ENCODE measurements at regions not wholly inside any gene's neighbourhood (a gene's known extent, or its start where the extent isn't known, plus 50 kb on each side); places are given as distances from the start of the nearest gene placed in this dataset.

DNA sequence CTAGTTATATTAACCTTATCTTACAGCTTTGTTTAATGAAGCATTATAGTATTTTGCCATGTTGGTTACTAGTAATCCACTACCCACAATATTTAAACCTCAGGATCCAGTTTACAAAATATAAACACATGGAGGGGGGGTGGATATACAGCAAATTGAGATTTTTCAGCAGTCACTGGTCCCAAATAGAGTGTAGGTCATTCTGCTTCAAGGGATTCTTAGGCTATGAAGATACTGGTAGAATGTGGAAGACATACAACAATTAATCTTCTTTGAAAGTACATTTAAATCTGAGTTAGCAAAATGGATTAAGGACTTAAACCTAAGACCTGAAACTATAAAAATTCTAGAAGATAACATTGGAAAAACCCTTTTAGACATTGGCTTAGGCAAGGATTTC lies 569.6 kb downstream of the ZNF674 start:
- no peak for DNase-seq

DNA sequence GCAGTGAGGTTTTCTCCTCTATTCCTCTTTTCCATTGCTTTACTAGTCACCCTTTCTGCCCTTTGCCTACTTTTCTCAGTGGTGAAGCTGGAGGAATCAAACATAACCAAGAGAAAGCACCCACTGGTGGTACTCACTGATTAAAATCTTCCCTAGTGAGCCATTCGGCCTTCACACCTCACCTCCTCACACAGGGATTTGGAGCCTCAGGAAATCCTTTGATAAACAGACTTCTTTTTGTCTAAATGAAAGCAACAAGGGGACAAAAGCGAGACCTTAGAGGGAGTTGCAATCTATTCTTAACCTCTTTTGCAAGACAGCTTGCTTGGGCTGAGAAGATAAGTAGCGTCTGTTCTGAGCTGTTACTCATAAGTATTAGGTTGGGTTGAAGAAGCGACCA lies 572.6 kb downstream of the ZNF674 start:
- no peak for DNase-seq

DNA sequence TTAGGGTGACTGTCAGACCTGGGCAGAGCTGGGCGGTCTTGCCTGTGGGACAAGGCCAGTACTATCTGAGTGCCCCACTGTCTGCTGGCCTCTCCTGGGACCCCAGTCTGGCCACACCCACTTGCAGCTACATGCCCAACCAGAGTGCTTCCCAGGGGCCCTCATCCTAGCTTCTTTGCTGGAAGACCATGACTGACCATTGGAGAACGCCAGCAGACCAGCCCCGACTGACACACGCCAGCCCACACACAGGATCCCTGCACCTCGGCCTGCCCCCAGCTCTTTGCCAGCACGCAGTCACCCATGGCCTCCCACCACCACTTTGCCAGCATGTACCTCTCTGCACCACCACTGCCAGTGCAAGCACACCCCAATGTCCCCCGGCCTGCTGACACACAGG lies 585.7 kb downstream of the ZNF674 start:
- no peak for DNase-seq

DNA sequence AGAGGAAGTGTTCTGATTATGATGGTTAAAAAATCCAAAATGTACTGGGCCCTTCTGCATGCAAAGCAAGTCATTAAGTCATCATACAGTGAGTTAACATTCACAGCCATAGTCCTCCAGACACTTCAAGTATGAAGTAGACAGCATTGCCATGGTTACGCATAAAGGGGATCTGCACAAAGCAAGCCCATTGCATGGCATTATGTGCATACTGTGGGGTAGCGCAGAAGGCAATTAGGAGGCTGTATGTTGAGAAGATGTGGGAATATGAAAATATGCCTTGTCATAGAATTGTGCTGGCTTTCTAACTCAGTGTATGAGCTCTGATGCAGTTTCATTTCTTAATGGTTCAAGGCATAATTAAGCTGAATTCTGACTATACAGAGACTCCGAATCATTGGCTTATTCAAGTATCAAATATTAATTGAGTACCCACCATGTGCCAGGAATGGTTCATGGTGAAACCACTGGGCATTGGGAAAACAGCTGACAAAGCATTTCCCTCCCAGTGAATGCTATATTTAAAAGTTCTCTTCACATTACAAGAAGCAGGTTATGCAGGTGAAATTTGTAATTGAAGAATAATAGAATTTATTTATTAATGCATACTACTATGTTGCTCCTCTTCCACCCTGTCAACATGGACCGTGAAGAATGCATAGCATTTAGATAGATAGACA lies 588.9 kb downstream of the ZNF674 start:
- no peak for DNase-seq

DNA sequence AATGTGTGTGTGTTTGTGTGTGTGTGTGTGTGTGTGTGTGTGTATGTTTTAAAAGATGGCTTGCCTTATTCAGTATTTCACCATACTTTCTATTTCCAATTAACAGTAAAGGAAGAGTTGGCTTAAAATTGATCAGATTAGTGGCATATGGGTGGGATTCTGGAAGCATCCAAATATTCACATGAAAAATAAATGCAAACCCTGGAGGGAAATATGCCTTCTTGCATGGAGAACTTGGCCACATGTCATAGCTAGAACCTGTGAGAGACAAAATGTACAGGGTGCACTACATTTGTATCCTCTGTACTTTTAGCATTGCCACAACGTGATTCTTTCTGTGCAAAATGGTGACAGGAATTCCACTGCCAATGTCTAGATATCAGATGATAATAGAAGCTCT lies 589.6 kb downstream of the ZNF674 start:
- no peak for DNase-seq

DNA sequence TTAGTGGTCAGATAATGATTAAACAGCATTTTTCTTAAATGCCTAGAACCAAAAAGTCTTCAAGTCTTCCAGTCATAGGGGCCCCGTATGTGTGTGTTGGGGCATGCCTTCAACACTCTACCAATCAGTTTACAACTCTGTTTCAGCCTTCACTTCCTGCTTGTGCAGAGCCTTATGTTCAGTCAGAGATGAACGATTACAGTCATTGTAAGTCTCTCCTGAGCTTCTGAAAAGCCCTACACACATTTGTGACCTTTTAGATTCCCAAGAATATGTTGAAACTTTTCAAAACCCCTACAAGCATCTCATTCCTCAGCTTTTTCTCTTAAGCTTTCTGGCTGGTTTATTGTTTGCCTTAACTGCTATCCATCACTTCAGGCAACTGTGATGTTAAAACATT lies 591.2 kb downstream of the ZNF674 start:
- DNase-seq: no peak

DNA sequence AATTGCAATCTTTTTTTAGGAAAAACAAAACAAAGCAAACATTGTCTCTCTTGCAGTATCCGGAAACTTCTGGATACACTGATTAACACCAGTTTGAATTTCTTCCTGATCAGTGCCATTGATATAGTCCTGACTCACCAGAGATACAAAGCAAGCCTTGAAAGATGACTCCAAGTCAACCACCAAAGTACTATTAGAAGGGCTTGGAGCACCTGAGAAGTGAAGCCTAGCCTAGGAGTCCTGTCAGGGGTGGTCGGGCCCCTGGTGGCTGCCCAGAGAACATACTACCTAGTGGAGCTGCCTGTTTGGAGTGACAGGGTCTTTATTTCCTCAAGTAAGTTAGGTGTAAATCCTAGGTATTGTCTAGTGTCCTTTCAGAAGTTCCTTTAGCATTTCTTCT lies 593.2 kb downstream of the ZNF674 start:
- no peak for DNase-seq

DNA sequence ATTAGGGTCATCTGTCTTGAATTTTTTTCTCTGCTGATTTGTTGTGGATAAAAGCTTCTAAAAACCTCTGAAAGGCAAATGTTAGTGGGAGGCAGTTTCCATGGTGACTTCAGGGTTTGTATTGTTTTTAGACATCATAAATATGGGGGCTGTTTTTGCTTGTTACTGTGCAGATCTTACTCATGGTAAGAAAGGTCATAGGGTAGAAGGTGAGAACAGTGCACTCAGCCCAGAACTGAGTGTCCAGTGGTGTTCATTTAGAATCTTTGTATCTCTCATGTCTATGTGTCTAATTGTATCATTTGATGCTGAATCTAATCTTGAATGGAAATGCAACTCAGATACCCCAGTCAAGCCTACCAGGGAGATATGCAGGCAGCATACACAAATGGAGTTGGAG lies 609.8 kb downstream of the ZNF674 start:
- DNase-seq: no peak

DNA sequence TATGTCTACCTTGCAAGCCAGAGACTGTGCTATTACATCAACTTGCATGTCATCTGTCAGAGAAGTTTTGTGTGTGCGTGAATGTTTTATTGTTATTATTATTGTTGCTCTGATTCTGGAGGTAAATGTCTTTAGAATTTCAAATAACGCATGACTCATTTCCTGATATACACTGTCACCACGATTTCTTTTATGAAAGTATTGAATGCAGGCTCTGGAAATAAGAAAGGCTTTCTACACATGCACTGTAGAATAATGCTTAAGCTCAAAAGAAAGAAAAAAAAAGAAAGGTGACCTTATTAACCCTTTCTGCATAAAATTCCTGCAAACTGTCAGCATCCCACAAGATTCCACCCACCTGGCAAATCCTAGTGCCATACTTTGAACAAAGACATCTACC lies 632.9 kb downstream of the ZNF674 start:
- DNase-seq: no peak

DNA sequence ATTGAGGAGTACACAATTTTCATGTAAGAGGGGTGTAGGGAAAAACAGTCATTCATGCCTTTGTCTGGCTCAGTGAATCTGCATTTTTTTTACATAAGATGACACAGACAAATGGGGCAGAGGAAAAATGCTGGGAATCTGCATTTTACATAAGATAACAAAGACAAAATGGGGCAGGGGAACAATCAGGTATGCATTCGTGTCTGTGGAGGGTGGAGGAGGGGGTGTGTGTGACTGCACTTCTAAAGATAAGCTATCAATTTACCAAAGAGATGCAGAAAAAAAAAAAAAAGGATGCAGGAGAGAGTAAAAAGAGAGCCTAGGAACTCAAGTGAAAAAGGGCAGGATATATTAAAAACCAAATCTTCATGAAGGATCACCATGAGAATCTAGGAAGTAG lies 637.4 kb downstream of the ZNF674 start:
- DNase-seq: no peak

DNA sequence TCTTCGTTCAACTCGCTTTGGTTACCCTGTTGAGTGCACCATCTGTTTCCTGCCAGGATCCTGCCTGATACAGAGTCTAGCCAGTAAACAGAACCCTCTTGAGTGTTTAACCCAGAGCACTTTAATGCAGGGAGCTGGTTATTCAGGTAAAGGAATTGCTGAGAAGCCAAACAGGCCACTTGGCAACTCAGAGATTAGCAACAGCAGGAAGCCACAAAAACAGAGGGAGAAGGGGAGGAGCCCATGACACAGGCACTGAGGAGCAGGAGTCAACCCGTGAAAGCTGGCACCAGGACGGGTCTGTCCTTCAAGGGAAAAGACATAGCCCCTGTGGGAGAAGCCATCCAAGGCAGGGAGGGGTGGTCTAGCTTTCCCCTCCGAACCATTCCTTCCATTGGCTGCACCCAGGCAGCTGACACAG lies 641.4 kb downstream of the ZNF674 start:
- no peak for DNase-seq

DNA sequence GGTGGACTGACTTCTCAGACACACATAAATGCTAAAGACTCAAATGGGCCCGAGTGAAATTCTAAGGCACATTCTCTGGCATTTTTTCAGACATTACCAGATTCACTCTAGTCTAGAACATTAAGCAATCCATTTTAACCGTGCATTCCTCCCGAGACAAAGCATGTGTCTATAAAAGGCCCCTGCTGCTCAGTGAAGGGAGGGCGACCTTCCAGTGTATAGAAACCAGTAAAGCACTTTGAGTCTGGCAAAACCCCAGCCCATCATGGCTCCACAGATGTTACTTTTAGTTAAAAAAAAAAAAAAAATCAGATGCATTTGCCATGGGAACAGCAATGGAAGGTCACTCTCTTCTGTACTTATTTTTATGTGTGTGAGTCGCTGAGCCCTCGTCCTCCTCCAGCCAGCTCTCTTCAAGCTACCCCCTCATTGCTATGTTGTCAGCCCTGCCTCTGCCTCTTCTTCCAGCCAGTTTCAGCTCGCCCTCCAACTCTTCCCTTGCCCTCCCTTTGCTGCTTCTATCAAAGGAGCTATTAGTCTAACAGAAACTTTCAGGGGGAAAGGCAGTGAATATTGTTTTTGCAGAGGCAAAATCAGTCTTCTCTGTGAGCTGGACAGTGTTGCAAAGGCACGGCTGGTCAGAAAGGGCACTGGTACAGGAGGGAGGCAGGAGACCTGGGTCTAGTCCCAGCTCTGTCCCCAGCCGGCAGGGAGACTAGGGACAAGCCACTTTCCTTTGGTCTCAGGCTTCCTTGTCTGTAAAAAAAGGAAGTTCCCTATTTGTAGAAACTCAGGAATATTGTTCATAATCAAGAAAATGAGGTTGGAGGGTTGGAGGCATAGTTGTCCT lies 644.2 kb downstream of the ZNF674 start:
- no peak for DNase-seq

DNA sequence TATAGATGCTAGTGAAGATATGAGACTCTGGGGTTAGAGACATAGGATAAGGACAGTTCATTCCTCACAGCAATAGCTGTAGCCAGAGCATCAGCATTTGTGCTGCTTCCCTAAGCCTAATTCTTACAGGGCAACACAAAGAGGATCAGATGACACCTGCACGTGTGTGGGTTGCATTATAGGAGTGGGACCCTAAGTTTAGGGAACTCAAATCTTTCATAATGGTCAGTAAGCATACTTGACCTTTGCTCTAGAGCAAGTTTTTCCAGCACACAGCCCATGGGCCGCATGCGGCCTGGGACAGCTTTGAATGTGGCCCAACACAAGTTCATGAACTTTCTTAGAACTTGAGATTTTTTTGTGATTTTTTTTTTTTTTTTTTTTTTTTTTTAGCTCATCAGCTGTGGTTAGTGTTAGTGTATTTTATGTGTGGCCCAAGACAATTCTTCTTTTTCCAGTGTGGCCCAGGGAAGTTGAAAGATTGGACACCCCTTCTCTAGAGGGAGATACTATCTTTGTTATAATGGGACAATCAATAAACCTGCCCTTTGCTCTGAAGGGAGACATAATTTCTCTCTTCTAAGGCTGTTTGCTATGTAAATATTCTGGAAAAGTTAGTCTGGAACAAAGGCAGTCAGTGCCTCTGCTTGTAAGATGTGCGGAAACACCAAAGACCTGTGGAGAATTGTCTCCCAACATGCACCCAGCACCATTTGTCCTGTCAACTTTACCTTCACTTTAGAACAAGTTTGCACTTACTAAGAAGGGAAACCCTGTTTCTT lies 650.2 kb downstream of the ZNF674 start:
- DNase-seq: no peak

DNA sequence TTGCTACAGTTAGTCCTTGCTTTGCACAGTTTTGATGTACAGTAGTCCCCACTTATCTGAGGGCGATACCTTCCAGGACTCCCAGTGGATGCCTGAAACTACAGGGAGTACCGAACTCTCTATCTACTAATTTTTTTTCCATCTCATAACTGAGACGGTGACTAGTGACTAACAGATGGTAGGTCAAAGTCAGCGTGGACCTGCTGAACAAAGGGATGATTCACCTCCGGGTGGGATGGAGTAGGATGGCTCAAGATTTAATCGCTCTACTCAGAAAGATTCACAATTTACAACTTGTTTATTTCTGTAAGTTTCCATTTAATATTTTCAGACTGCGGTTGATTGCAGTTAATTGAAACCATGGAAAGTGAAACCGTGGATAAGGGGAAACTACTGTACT lies 655.8 kb downstream of the ZNF674 start:
- DNase-seq: no peak

DNA sequence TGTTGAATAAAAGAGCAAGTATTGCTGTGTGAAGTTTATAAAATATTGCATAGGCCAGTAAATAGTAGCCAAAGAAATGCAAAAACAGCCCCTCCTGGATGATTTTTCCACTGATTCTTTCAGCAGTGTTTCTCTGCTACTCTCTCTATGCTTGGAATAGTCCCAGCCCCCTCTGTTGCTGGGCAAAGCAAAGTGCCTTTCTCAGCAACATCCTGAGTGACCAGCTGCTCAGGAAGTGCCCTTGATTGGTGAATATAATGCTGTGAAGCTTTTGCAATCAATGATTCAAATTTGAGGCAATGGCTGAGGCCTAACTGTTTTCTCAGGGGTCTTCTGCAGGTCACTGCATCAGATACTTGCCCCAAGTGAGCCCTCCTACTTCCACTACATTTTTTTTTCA lies 656.7 kb downstream of the ZNF674 start:
- DNase-seq: no peak

DNA sequence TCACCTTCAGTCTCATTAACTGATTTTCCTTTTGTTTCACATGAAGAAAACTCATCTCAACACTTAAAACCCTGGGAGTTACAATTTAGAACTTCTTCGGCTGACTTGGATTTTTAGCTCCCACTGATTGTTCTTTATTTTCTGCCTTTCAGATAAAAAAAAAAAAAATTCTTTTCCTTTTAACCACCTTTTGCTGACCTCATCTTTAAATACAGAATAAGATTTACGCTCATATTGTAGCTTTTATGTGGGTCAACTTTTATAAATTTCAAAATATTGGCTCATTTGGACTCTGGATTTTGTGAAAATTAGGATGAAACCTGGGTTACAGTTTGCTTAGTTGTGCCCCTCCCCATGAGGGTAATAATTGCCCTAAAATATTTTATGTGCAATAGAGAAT lies 659.3 kb downstream of the ZNF674 start:
- no peak for DNase-seq

DNA sequence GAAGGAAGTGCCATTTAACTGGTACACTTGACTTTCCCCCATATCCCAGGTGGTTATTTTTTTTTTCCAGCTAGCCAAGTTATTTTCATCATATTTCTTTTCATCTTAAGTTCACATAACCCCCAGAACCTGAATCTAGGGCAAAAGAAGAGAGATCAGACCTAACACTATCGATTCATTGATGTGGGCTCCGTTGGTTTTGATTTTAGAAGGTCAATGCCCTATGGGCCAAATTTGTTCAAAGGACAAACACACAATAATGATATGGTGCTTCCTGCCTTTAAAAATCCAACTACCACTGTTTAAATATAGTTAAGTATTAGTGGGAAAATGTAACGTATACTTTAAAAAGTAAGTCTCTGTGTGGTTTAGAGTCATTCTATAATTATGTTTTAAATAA lies 665.7 kb downstream of the ZNF674 start:
- DNase-seq: no peak

DNA sequence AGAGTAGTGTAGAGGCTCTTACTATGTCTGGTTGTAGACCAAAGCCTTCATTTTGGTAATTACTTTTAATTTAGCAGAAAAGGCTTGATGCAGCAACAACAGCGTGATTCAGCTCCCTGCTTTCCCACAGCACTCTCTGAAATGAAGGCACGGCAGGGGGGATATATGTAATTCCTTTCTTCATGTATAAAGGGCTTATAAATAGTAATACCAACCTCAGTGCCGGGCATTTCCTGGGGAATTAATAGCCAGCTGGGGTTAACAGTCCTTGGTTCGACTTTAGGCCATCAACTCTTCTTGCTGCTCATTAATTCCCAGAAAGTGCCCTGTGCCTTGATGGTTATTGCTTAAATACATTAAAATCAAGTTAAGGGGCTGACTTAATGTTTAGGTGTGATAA lies 669.0 kb downstream of the ZNF674 start:
- no peak for DNase-seq

DNA sequence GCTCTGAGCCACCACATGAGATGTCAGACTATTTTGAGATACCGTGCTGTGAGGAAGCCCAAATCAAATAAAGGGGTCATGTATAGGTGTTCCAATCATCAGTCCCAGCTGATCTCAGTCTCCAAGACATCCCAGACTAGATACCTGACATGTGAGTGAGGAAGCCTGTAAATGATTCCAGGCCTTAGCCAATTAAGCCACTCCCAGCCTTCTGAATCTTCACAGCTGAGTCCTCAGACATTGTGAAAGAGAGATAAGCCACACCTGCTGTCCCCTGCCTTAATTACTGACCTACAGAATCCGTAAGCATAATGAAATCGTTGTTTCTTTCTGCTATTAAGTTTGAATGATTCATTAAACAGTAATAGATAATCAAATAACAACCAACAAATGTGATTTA lies 671.4 kb downstream of the ZNF674 start:
- no peak for DNase-seq

DNA sequence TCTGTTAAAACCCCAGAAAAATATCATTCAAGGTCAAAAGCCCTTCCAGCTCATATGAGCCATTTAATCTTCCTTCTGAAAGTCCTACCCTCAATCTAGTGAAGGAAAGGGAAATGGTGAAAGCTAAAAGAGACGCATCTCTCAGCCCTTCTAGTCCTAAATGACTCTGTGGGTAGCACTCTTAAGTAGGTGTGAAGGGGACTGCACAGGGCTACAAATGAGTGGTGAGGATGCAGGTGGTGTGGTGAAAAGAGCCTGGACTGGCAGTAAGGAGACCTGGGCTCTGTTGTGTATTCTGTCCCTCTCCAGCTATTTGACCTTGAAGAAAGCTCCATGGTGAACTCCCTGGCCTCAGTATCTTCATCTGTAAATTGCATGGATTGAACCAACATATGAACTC lies 671.8 kb upstream of the DIPK2B start:
- no peak for DNase-seq

DNA sequence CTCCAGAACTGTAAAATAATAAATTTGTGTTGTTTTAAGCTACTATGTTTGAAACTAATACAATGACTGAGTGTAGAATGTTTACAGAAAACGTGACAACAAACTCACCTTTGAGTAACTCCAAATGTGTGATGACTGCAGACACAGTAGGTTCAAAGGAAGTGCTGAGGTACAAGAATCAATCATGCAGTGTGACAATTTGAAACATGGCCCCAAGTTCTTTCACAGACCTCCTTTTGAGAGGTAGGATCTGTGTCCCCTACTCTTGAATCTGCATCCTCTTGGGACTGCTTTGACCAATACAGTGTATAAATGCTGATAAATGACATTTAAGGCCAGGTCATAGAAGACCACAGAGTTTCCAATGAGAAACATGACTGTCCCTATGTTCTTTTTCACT lies 667.7 kb upstream of the DIPK2B start:
- DNase-seq: no peak

DNA sequence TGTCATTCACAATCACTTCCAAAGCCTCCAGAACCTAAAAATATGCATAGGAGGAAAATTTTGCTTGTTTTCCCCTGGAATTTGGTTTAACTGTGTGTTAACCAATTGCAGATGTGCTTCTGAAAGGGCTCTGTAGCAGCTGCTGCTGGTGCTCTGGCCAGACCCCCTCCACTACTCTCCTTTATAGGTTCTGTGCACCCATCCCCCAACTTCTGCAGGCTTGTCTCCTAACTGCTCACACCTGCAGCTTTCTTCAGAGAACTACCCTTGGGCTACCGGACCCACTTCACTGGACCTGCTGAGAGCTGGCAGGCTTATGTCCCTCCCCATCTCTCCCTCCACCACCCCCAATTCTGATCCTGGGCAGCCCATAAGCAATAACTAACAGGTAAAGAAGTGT lies 662.1 kb upstream of the DIPK2B start:
- DNase-seq: no peak

DNA sequence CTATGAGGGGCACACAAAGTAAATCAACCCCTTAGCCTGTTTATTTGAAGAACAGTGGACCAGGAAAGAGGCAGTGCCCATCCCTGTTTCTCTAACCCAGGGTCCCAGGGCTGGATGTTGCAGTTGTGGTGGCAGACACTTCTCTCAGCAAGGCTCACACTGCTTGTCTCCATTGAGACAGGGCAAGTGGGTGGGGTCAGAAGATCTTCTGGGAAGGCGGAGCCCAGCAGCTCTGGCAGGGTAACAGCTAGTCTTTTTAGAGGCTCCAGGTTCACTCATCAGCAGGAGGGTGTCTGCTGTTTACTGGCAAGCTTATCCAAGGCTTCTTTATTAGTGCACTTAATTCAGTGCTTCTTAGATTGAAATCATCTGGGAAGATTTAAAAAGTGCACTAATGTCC lies 659.8 kb upstream of the DIPK2B start:
- no peak for DNase-seq

DNA sequence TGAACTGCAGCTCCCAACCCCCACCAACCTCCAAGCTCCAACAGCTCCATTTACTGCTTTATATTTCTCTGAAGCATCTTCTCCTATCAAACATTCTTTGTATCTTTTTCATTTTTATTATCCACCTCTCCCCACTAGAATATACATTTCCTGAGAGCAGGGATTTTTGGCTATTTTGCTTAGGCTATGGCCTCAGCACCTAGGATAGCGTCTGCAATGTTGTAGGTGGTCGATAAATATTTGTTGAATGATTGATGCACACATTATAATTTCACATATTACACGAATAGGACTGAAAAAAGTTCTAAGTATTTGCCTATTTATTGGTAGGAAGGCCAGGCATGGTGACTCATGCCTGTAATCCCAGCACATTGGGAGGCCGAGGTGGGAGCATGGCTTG lies 658.7 kb upstream of the DIPK2B start:
- no peak for DNase-seq
